ENCODE measurements at regions not wholly inside any gene's neighbourhood (a gene's known extent, or its start where the extent isn't known, plus 50 kb on each side); places are given as distances from the start of the nearest gene placed in this dataset.
A peak's percentile ranks its signal among the peaks of the same experiment; 100 is the strongest.

- no peak for TF ChIP-seq CTCF (IDR thresholded peaks at IDR 0.05; ENCODE audit: extremely low read depth, insufficient read depth, missing control alignments)
- in situ Hi-C loops (cut with MboI; ENCODE audit: low pct_unique_long_range_greater_than_20kb, low sequenced_read_pairs, unreplicated experiment) = no loop called here
- no peak for DNase-seq (ENCODE audit: low spot score)
Observed at GRCh38 chr4:164288578-164288977, 465.4 kb upstream of the SMIM31 start.

GRCh38 chr4:164293203-164293602, 460.7 kb upstream of the SMIM31 start:
- in situ Hi-C loops (cut with MboI; ENCODE audit: low pct_unique_long_range_greater_than_20kb, low sequenced_read_pairs, unreplicated experiment) = no loop called here
- TF ChIP-seq CTCF (IDR thresholded peaks at IDR 0.05; ENCODE audit: extremely low read depth, insufficient read depth, missing control alignments) = no peak
- no peak for DNase-seq (ENCODE audit: low spot score)

- no peak for TF ChIP-seq CTCF (IDR thresholded peaks at IDR 0.05; ENCODE audit: extremely low read depth, insufficient read depth, missing control alignments)
- in situ Hi-C loops (cut with MboI; ENCODE audit: low pct_unique_long_range_greater_than_20kb, low sequenced_read_pairs, unreplicated experiment) = no loop called here
- DNase-seq (ENCODE audit: low spot score) = no peak
Observed at GRCh38 chr4:164293743-164294142, 460.2 kb upstream of the SMIM31 start.

GRCh38 chr4:164301430-164301829, 452.5 kb upstream of the SMIM31 start:
- TF ChIP-seq CTCF (IDR thresholded peaks at IDR 0.05; ENCODE audit: extremely low read depth, insufficient read depth, missing control alignments) = no peak
- DNase-seq (ENCODE audit: low spot score) = no peak
- in situ Hi-C loops (cut with MboI; ENCODE audit: low pct_unique_long_range_greater_than_20kb, low sequenced_read_pairs, unreplicated experiment) = no loop called here

- TF ChIP-seq CTCF (IDR thresholded peaks at IDR 0.05; ENCODE audit: extremely low read depth, insufficient read depth, missing control alignments) = no peak
Observed at GRCh38 chr4:164304101-164304639, 449.8 kb upstream of the SMIM31 start.

GRCh38 chr4:164304861-164305260, 449.1 kb upstream of the SMIM31 start:
- no peak for TF ChIP-seq CTCF (IDR thresholded peaks at IDR 0.05; ENCODE audit: extremely low read depth, insufficient read depth, missing control alignments)
- DNase-seq (ENCODE audit: low spot score) = no peak
- in situ Hi-C loops (cut with MboI; ENCODE audit: low pct_unique_long_range_greater_than_20kb, low sequenced_read_pairs, unreplicated experiment) = no loop called here

More at GRCh38 chr4:164304101-164304639, 449.8 kb upstream of the SMIM31 start:
- in situ Hi-C loops (cut with MboI; ENCODE audit: low pct_unique_long_range_greater_than_20kb, low sequenced_read_pairs, unreplicated experiment) = no loop called here
- DNase-seq (ENCODE audit: low spot score) = peak; percentile 28

GRCh38 chr4:164307262-164307661, 446.7 kb upstream of the SMIM31 start:
- in situ Hi-C loops (cut with MboI; ENCODE audit: low pct_unique_long_range_greater_than_20kb, low sequenced_read_pairs, unreplicated experiment) = no loop called here
- no peak for DNase-seq (ENCODE audit: low spot score)
- no peak for TF ChIP-seq CTCF (IDR thresholded peaks at IDR 0.05; ENCODE audit: extremely low read depth, insufficient read depth, missing control alignments)

Measured in GM13977 (cell line).